Stimulated activated CD4-positive, alpha-beta T cell treated with anti-CD3 and anti-CD28 coated beads, TNF-alpha, amount 100 ng/mL, for 1 hour (primary cell): ENCODE measurements at regions not wholly inside any gene's neighbourhood (a gene's known extent, or its start where the extent isn't known, plus 50 kb on each side); places are given as distances from the start of the nearest gene placed in this dataset.

Source experiments
- DNase-seq, 3 donors: peaks; one replicate each; pipeline ENCODE4 v3.0.0-alpha.2; 2020; ENCODE audit warnings: low read depth in 3 of 3, low spot score in 1 of 3

- no peak for DNase-seq
These were observed 747.2 kb upstream of the TMEM132C start for GRCh38 chr12:127519779-127520178.

DNA sequence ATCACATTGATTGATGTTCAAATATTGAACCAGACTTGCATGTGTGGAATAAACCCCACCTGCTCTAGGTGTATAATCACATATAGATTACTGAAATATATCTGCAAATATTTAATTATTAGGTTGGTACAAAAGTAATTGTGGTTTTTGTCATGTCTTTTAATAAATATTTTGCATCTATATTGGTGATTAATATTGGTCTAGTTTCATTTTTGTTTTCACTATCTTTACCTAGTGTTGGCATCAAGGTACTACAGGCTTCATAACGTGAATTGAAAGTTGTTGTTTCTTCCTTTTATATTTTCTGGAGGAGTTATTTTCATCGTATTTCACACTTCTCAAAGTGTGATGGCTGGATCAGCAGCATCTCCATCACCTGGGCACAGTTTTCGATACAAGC is 740.0 kb upstream of the TMEM132C start:
- DNase-seq: no peak

- DNase-seq: no peak
These were observed 738.4 kb upstream of the TMEM132C start for GRCh38 chr12:127528551-127528950.

DNA sequence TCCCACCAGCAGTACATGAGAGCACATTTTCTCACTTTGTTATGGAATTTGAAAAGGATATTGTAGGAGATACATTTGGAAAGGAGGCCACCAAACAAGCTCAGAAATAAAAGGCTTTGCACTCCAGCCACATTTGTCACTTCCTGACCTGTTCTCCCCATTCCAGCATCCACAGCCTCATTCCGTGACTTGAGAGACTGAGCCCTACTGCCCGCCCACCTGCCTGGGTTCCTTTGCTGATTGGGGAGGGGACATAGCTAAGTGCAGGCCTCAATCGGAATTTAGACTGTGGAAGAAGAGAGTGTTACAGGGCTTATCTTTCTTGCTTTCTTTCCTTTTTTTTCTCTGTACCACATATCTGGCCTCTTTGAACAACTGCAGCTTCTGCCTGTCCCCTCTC is 735.4 kb upstream of the TMEM132C start:
- DNase-seq: no peak

DNA sequence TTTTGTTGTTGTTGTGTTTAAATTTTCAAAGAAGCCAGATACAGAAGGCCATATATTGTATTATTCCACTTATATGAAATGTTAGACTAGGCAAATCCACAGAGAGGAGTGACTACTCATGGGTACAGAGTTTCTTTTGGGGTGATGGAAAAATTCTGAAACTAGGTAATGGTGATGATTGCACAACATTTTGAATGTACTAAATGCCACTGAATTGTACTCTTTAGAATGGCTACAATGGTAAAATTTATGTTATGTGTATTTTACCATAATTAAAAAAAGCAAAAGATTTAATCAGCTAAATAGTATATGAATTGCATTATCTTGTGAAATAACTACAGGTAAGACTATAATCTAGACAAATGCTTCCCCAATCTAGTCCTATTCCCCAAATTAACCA is 733.6 kb upstream of the TMEM132C start:
- no peak for DNase-seq

GRCh38 chr12:127536833-127537428 is 730.0 kb upstream of the TMEM132C start:
- no peak for DNase-seq

GRCh38 chr12:127538316-127538715 is 728.7 kb upstream of the TMEM132C start:
- no peak for DNase-seq

GRCh38 chr12:127539226-127539858 is 727.6 kb upstream of the TMEM132C start:
- no peak for DNase-seq

- DNase-seq: no peak
These were observed 724.6 kb upstream of the TMEM132C start for GRCh38 chr12:127542391-127542790.

- no peak for DNase-seq
These were observed 724.0 kb upstream of the TMEM132C start for GRCh38 chr12:127542931-127543330.

DNA sequence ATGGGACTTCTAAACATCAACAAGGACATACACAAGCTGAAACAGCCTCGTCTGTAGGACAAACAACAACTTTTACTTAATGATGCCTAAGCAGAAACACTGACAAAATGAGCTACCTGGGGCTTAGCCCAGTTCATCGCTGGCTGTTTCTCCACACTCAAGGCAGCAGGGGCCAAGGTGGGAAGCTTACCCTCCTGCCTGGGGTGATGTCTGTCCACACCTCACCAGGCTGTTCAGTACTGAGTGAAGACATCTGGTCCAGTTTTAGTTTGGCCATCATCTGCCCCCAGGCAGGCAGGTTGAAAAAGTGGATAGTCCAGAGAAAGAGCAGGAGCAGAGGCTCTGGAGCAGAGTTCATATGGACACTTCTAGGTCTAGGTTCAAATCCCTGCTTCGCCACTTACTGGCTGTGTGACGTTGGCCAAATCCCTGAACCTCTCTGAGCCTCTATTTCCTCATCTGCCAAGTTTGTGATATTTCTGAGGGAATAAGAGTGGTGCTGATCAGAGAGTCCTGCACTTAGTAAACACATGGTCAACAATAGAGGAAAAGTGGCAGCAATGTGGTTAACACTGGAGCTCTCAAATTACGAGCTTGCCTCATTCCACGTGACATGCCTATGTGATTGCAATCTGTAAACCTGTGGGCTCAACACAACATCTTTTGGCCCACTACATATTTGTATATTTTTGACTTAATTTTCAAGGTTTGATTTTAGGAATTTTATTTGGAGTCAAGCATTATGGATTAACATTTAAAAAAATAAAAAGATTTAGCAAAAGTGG is 720.1 kb upstream of the TMEM132C start:
- DNase-seq: no peak

- DNase-seq: no peak
These were observed 718.8 kb upstream of the TMEM132C start for GRCh38 chr12:127548123-127548553.

DNA sequence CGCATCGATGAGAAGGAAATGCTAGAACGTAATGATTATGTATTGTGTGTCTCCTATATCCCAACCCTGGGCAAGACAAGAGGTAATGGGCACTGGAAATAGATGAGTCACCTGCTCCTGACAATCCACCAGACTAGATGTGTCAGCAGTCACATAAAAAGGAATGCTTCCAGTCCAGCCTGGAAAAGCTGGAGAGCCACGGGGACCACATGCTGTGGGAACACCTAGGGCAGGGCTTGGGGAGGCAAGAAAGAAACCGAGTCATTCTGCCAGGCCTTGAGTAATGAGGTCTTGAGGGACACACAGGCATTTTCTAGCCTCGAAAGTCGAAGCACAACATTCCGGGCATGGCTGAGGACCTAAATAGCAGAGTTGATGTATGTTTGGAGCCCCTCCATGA is 716.7 kb upstream of the TMEM132C start:
- no peak for DNase-seq

GRCh38 chr12:127552838-127553237 is 714.1 kb upstream of the TMEM132C start:
- DNase-seq: no peak

- no peak for DNase-seq
These were observed 711.9 kb upstream of the TMEM132C start for GRCh38 chr12:127555071-127555470.

- DNase-seq: no peak
These were observed 710.6 kb upstream of the TMEM132C start for GRCh38 chr12:127556231-127556886.

DNA sequence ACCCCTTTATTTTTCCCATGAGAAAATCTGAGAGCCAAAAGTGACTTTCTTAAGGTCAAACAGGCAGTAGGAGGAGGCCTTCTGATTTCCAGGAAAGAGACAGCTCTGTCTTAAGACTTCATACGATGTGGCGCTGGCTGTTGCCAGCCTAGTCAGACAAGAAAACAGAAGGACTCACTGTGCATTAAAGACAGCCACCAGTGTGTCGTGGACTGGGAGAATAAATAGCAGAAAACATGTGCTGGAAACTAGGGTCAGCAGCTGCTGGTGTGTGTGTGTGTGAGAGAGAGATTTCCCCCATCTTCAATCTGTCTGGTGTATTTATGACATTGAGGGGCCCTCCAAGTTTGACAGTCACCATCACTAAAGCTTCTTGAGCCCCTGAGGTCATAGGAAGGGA is 708.6 kb upstream of the TMEM132C start:
- DNase-seq: no peak

DNA sequence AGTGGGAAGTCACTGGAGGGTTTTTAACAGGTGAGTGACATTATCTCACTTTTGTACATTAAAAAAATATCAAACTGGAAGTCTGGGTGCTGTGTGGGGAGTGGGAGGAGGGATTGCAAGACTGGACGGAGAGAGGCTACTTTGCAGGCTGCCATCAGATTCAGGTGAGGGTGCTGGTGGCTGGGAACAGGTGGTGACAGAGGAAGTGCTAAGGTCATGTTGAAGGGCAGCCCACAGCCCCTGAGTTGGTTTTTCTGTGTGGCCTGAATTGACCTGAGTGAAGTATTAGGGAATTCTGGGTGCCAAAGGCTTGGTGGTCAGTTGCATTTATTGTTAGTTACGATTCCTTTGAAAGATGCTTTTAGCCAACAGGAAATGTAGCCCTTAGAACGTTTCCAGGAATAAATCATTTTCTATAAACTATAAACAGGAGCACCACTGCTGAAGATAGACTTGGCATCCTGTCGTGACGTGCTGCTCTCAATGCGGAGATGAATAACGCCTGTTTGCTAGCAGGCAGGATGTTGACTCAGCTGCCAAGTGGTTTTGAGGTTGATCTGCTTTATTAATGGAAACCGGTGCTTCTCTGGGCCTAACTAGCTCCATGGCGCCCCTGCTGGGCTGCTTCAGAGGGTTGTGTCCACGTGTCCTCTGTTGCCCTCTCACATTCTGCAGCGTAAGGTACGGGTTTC is 707.5 kb upstream of the TMEM132C start:
- peak in 2 of 3 donors; percentile 1 to 14 for DNase-seq

DNA sequence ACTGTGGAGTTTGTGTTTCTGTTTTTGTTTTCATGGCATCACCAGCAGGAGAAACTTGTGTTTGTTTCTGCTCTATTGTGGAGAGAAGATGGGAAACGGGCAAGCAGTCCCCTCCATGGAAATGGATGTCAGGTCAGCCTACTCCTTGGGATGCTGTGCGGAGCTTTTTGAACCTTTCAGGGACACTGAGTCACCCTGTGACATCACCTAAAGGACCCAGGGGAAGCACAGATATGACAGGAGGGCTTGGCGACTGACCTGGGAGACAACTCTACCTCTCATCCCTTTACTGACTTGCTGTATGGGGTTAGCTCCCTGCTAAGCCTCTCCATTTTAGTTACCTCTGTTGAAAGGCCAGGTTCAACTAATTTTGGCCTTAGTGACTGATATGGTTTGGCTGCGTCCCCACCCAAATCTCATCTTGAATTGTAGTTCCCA is 706.9 kb upstream of the TMEM132C start:
- DNase-seq: no peak

DNA sequence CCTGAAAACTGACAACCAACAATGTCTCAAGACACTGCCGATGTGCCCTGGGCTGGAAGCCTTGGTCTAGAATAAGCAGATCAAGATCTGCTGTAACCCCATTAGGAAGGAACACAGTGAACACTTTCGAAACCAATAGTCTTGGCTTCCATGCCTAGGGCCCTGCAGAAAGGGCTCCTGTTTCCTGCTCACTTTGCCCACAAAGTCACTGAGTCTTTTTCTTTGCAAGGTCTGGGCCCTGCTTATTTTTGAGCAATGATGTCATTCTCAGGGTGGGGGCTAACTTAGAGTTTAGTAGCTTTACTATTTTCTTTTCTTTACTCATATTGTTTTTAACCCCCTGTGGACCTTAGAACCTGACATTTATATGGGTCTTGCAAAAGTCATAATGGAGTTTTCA is 704.2 kb upstream of the TMEM132C start:
- no peak for DNase-seq

DNA sequence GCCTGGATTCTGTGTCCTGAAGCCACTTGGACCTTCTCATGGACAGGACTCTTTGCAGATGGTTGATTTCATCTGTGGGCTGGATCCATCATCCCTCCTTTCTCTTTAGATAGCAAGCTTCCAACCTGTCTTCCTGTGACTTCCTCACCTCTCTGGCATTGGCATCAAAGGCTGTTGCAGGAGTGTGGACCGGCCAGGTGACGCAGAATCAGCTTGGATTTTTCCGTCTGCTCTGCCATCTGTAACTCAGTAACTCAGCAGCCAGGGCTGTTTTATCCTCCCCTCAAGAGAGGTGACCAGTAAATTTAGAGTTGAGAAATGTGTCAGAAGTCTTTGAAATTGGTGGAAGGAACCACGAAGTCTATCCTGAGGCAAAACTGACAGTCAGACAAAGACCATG is 701.7 kb upstream of the TMEM132C start:
- no peak for DNase-seq
